ENCODE measurements at regions not wholly inside any gene's neighbourhood (a gene's known extent, or its start where the extent isn't known, plus 50 kb on each side); places are given as distances from the start of the nearest gene placed in this dataset.

DNA sequence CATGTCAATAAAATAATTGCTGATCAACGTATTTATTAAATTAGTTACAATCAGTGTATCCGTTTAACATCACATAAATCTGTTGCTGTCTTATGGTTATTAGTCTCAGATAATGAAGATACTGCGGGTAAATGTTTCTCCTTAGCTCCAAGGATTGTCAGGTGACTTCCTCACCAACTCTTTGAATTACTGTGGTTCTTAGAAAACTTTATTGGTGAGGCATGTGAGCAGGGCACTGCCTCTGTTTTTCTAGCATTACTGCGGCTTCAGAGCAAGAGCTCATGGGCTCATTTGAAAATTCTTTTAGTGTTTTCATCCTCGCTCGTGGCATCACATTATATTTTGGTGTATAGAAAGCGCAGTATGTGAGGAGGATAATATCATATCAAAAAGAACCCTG, 555.9 kb downstream of the LMO4 start:
- TF ChIP-seq CTCF (IDR thresholded peaks at IDR 0.05): no peak
- no peak for TF ChIP-seq POLR2A (IDR thresholded peaks at IDR 0.05)

All from testis (tissue), 2 donors.